ENCODE measurements at regions not wholly inside any gene's neighbourhood (a gene's known extent, or its start where the extent isn't known, plus 50 kb on each side); places are given as distances from the start of the nearest gene placed in this dataset.
A peak's percentile ranks its signal among the peaks of the same experiment; 100 is the strongest.

DNA sequence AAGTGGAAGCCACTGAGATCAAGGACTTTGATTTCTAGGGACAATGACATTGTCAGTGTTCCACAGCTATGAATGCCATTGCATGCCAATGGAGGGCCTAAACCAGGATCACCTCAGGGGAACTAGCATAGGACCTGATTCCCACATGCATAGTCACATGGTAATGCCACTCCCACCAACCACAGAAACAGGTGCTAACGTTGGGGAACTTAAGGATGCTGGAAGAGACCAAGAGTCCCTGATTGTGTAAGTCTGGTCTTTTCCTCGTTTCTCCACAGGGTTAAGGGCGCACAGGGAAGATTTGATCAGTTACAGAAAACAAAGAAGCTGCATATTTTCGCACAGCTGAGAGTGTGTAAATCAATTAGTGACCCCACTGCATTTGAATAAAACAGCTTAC, 59.4 kb upstream of the CD44 start:
- no peak overlapping the region for H3K4me3 ChIP-seq (ENCODE audit: low read depth, low read length)
- H3K9ac ChIP-seq (ENCODE audit: low read depth, low read length) = no peak overlapping the region
- no peaks in the 10 kb centered on the region for H3K9me3 ChIP-seq (ENCODE audit: control insufficient read depth, insufficient read depth, low read length)
- H3K4me1 ChIP-seq (ENCODE audit: control insufficient read depth, insufficient read depth, low read length) = 0 out of 2 replicates have a peak, but pooled peaks cover 6% of the 10 kb centered on the region
- H3K27ac ChIP-seq (ENCODE audit: low read depth, low read length) = no peak overlapping the region
- no peaks in the 10 kb centered on the region for H3K27me3 ChIP-seq (ENCODE audit: control insufficient read depth, insufficient read depth, low read length)
- H3K36me3 ChIP-seq (ENCODE audit: control insufficient read depth, insufficient read depth, low read length) = no peaks in the 10 kb centered on the region

DNA sequence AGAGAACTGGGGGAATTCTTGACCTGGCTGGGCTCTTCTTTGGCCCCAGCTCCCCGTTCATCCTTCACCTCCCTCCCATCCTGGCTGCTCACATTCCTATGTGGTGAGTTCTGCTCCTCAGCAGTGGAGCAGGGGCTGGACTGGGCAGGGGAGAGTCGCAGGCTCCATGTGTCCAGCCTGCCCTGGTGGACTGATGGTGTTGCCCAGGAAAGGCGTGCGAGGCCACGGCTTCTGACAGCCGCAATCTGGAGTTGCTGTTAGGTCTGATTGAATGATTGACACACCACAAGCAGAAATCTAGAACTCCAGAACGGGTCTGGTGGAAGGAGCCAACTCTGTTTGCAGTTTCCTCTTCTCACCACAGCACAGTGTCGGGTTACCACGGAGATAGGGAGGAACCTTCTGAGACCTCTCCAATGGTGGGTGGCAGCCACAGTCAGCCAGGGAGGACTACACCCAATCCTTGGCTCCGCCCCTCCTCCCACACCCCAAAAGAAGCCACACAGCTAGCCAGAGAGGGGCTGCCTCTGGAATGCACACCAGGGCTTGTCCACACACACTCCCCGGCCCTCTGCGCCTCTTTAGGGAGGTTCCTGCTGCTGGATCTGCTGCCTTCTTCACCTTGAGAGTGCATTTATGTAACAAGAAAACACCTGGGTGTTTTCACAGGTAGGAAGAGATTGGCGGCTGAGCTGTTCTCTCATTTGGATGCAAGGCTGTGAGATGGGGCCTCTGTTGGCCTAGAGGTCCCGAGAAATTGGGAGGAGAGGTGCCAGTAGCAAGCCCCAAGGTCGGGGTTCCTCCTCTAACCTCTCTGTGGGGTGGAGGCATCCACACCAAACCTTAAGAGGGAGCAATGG, 56.4 kb upstream of the CD44 start:
- Histone ChIP-seq H3K9me3 (ENCODE audit: control insufficient read depth, insufficient read depth, low read length) (no peaks in the 10 kb centered on the region), H3K27ac (ENCODE audit: low read depth, low read length) (peak overlapping the region; percentile 53), H3K36me3 (ENCODE audit: control insufficient read depth, insufficient read depth, low read length) (no peaks in the 10 kb centered on the region), H3K9ac (ENCODE audit: low read depth, low read length) (no peak overlapping the region), H3K4me1 (ENCODE audit: control insufficient read depth, insufficient read depth, low read length) (0 out of 2 replicates have a peak, but pooled peaks cover 6% of the 10 kb centered on the region), H3K27me3 (ENCODE audit: control insufficient read depth, insufficient read depth, low read length) (no peaks in the 10 kb centered on the region), H3K4me3 (ENCODE audit: low read depth, low read length) (no peak overlapping the region)

DNA sequence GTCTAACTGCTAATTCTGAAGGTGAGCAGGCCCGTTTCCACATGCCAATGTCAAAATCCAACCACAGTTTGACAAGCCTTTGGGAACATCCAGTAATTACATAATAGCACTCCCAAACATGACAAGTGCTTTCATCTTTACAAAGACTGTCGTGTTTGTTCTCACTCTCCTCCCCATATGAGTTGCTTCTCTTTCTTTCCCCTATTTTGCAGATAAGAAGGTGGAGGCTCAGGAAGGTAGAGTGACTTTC, 55.9 kb upstream of the CD44 start:
- H3K9me3 ChIP-seq (ENCODE audit: control insufficient read depth, insufficient read depth, low read length) = no peaks in the 10 kb centered on the region
- no peak overlapping the region for H3K4me3 ChIP-seq (ENCODE audit: low read depth, low read length)
- H3K9ac ChIP-seq (ENCODE audit: low read depth, low read length) = no peak overlapping the region
- no peaks in the 10 kb centered on the region for H3K27me3 ChIP-seq (ENCODE audit: control insufficient read depth, insufficient read depth, low read length)
- H3K27ac ChIP-seq (ENCODE audit: low read depth, low read length) = peak overlapping the region; percentile 53
- no peaks in the 10 kb centered on the region for H3K36me3 ChIP-seq (ENCODE audit: control insufficient read depth, insufficient read depth, low read length)
- 0 out of 2 replicates have a peak, but pooled peaks cover 6% of the 10 kb centered on the region for H3K4me1 ChIP-seq (ENCODE audit: control insufficient read depth, insufficient read depth, low read length)

DNA sequence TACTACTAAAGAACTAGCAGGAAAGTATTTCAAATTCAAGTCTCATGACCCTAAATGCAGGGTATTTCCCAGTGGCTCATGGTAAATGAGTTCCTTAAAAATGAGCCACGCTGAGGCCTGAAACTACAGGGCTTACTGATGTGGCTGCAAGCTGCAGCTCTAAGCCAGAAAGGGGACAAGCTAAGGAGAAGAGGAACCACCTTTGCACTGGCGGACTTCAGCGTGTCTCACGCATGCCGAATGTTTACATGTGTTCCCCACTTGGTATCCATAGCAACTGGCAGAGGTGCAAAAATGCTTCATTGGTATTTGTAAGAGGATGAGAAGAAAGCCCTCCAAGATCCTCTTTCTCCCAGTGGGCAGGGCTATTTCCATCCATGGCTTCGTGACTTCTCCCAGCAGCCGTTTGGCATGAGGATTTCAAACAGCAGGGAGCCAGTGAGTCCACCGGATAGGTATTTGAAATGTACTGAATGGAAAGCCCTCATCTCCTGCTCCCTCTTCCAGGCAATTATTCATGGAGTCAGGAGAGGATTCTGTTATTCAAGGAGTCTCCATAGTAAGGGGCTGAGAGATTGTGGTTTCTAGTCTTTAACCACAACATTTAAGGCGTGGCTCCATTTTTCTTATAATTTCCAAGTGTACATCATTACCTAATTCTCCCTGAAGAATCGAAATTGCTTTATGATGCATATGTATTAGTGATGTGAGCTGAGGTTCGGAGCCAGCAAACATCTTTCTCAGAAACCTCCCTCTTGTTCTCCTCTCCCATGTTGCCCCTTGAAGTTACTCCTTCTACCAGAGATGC, 55.3 kb upstream of the CD44 start:
- H3K4me1 ChIP-seq (ENCODE audit: control insufficient read depth, insufficient read depth, low read length) = 0 out of 2 replicates have a peak, but pooled peaks cover 6% of the 10 kb centered on the region
- no peaks in the 10 kb centered on the region for H3K36me3 ChIP-seq (ENCODE audit: control insufficient read depth, insufficient read depth, low read length)
- peak overlapping the region; percentile 53 for H3K27ac ChIP-seq (ENCODE audit: low read depth, low read length)
- no peak overlapping the region for H3K9ac ChIP-seq (ENCODE audit: low read depth, low read length)
- no peaks in the 10 kb centered on the region for H3K9me3 ChIP-seq (ENCODE audit: control insufficient read depth, insufficient read depth, low read length)
- H3K27me3 ChIP-seq (ENCODE audit: control insufficient read depth, insufficient read depth, low read length) = no peaks in the 10 kb centered on the region
- H3K4me3 ChIP-seq (ENCODE audit: low read depth, low read length) = no peak overlapping the region

DNA sequence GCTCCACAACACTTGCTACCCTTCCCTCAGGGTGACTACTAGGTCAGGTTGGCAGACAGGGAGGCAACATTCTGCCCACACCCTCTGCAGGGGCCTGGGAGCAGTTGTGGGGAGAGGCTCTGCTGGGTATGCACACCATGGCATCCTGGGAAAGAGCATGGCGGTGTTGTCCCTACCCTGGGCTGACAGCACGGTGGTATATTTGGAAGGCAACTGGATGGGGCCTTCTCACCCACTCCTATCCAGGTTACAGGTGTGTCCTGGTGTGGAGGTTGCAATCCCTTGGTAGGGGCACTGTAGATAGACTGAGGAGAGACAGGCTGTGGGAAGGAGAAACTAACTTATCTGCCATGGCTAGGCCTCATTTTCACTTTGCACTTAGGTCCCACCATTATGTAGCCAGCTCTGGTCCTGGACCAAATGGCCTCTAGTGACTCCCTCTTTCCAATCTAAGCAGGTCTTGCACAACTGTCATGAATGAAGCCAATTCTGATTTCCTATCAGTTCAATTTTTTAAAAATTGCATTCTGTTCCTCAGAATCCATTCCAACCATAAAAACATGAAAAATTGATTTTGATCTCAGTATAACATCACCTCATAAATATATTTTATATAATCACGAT, 54.0 kb upstream of the CD44 start:
- Histone ChIP-seq H3K9me3 (ENCODE audit: control insufficient read depth, insufficient read depth, low read length) (no peaks in the 10 kb centered on the region), H3K27me3 (ENCODE audit: control insufficient read depth, insufficient read depth, low read length) (no peaks in the 10 kb centered on the region), H3K4me3 (ENCODE audit: low read depth, low read length) (no peak overlapping the region), H3K9ac (ENCODE audit: low read depth, low read length) (no peak overlapping the region), H3K27ac (ENCODE audit: low read depth, low read length) (no peak overlapping the region), H3K36me3 (ENCODE audit: control insufficient read depth, insufficient read depth, low read length) (no peaks in the 10 kb centered on the region), H3K4me1 (ENCODE audit: control insufficient read depth, insufficient read depth, low read length) (0 out of 2 replicates have a peak, but pooled peaks cover 6% of the 10 kb centered on the region)

DNA sequence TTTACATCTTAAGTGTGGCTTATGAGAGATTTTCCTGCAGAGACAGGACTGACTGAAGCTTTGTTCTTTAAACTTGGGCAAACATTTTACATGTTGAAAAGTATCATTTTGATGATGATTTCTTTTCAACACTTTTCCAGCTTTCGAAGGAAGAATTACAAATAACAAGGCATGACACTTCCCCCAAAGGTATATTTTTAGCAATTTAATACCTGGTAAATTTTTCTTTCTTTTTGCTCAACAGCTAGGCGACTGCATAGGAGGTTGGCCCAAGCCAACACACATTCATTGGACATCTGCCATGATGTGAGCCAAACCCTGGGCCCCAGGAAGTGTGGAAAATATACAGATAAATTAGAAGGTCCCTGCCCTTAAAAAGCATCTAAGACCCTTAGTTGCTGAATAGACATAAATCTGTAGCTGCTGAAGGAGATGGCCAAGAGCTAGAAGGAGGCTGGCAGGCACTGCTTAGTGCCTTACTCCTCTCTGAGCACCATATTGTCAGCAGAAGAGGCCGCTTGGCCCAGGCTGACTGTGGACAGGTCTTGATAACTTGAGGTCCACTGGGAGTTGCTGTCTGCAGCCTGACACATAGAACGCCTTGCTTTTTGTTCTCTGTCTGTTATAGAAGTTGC, 53.3 kb upstream of the CD44 start:
- Histone ChIP-seq H3K4me1 (ENCODE audit: control insufficient read depth, insufficient read depth, low read length) (0 out of 2 replicates have a peak, but pooled peaks cover 6% of the 10 kb centered on the region), H3K4me3 (ENCODE audit: low read depth, low read length) (no peak overlapping the region), H3K36me3 (ENCODE audit: control insufficient read depth, insufficient read depth, low read length) (no peaks in the 10 kb centered on the region), H3K9ac (ENCODE audit: low read depth, low read length) (no peak overlapping the region), H3K9me3 (ENCODE audit: control insufficient read depth, insufficient read depth, low read length) (no peaks in the 10 kb centered on the region), H3K27ac (ENCODE audit: low read depth, low read length) (no peak overlapping the region), H3K27me3 (ENCODE audit: control insufficient read depth, insufficient read depth, low read length) (no peaks in the 10 kb centered on the region)

DNA sequence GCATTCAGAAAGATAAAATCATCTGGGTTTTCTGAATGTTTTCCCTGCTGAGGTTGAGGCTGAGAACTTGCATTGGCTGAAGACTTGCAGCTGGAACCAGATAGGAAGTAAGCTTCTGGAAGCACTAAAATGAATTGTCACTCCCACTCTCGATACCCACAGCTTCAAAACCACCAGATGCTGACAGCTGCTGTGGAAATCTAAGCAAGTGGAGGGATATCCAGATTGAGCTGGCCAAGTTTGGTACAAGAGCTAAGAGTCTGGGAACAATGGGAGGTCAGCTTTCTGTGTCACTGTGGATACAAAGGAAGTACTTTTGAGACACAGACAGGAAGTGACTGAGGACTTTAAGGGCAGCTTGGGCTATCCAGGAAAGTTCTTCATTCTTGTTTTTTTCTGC, 51.3 kb upstream of the CD44 start:
- H3K9me3 ChIP-seq (ENCODE audit: control insufficient read depth, insufficient read depth, low read length) = no peaks in the 10 kb centered on the region
- 0 out of 2 replicates have a peak, but pooled peaks cover 6% of the 10 kb centered on the region for H3K4me1 ChIP-seq (ENCODE audit: control insufficient read depth, insufficient read depth, low read length)
- no peak overlapping the region for H3K27ac ChIP-seq (ENCODE audit: low read depth, low read length)
- H3K27me3 ChIP-seq (ENCODE audit: control insufficient read depth, insufficient read depth, low read length) = no peaks in the 10 kb centered on the region
- no peak overlapping the region for H3K9ac ChIP-seq (ENCODE audit: low read depth, low read length)
- no peak overlapping the region for H3K4me3 ChIP-seq (ENCODE audit: low read depth, low read length)
- H3K36me3 ChIP-seq (ENCODE audit: control insufficient read depth, insufficient read depth, low read length) = no peaks in the 10 kb centered on the region

DNA sequence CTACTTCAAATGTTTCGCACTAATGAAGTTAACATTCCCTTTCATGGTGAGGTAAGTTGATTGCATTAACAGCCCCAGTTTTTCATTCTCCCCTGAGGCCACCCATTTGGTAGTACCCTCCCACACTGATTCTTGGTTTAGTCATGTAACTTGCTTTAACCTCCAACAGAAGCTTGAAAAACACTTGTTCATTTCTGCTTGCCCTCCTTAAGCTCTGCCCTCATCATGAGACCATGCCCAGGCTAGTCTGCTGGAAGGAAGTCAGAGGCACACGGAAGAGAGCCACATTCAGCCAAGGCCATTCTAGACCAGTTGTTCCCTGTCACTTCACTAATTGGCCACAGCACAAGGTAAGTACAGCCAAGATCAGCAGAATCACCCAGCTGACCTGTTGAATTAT, 50.7 kb upstream of the CD44 start:
- Histone ChIP-seq H3K4me1 (ENCODE audit: control insufficient read depth, insufficient read depth, low read length) (0 out of 2 replicates have a peak, but pooled peaks cover 6% of the 10 kb centered on the region), H3K36me3 (ENCODE audit: control insufficient read depth, insufficient read depth, low read length) (no peaks in the 10 kb centered on the region), H3K9me3 (ENCODE audit: control insufficient read depth, insufficient read depth, low read length) (no peaks in the 10 kb centered on the region), H3K9ac (ENCODE audit: low read depth, low read length) (no peak overlapping the region), H3K4me3 (ENCODE audit: low read depth, low read length) (no peak overlapping the region), H3K27ac (ENCODE audit: low read depth, low read length) (no peak overlapping the region), H3K27me3 (ENCODE audit: control insufficient read depth, insufficient read depth, low read length) (no peaks in the 10 kb centered on the region)

DNA sequence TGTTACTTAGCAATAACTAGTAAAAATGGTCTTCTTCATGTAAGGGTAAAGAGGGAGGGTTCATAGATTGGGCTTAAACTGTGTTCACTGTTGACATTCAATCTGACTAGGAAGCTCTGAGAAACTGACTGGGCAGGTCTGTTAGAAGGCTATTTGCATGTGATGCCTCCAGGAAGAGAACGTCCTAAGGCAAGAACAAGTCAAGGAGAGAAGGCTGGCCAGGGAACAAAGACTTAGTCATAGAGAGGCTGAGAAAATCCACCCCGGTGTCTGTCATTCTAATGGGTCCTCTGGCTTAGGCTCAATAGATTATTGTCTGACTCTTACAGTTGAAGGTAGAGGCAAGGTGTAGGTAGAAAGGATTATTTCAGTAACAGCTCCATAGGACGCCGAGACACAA, 50.3 kb upstream of the CD44 start:
- H3K4me1 ChIP-seq (ENCODE audit: control insufficient read depth, insufficient read depth, low read length) = 0 out of 2 replicates have a peak, but pooled peaks cover 3% of the 10 kb centered on the region
- H3K9me3 ChIP-seq (ENCODE audit: control insufficient read depth, insufficient read depth, low read length) = no peaks in the 10 kb centered on the region
- H3K27me3 ChIP-seq (ENCODE audit: control insufficient read depth, insufficient read depth, low read length) = no peaks in the 10 kb centered on the region
- no peak overlapping the region for H3K27ac ChIP-seq (ENCODE audit: low read depth, low read length)
- H3K4me3 ChIP-seq (ENCODE audit: low read depth, low read length) = no peak overlapping the region
- H3K36me3 ChIP-seq (ENCODE audit: control insufficient read depth, insufficient read depth, low read length) = no peaks in the 10 kb centered on the region
- no peak overlapping the region for H3K9ac ChIP-seq (ENCODE audit: low read depth, low read length)

Data from HUES48 (cell line).